ENCODE measurements at regions not wholly inside any gene's neighbourhood (a gene's known extent, or its start where the extent isn't known, plus 50 kb on each side); places are given as distances from the start of the nearest gene placed in this dataset.

DNA sequence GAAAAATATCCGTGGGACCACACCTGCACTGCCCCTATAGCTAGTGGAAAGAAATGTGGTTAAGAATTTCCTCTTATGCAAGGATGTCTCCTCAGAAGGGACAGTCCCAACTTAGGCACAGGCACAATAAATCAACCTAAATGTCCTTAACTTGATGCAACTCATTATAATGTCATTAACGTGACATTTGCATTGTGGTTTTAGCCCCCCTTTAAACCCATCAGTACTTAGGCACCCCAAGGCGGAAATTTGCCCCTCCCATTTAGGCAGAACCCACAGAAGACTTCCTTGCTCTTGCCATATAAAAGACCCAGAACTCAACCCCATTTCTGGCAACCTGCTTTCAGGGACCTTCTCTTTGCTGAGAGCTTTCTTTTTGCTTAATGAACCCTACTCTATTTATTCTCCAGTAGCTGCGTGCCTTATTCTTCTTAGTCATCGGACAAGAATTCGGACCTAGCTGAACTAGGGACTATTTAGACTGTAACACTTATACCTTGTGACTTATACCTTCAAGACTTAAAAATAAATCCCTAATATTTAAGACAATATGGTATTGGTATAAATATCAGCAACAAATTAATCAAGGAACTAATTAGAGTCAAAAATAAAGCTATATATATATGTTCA, 1281.6 kb upstream of the TMEFF2 start:
- TF ChIP-seq, protein P1, sequence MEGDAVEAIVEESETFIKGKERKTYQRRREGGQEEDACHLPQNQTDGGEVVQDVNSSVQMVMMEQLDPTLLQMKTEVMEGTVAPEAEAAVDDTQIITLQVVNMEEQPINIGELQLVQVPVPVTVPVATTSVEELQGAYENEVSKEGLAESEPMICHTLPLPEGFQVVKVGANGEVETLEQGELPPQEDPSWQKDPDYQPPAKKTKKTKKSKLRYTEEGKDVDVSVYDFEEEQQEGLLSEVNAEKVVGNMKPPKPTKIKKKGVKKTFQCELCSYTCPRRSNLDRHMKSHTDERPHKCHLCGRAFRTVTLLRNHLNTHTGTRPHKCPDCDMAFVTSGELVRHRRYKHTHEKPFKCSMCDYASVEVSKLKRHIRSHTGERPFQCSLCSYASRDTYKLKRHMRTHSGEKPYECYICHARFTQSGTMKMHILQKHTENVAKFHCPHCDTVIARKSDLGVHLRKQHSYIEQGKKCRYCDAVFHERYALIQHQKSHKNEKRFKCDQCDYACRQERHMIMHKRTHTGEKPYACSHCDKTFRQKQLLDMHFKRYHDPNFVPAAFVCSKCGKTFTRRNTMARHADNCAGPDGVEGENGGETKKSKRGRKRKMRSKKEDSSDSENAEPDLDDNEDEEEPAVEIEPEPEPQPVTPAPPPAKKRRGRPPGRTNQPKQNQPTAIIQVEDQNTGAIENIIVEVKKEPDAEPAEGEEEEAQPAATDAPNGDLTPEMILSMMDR (IDR thresholded peaks at IDR 0.05) = no peak
- H3K36me3 ChIP-seq = no peaks in the 10 kb centered on the region
- DNase-seq (ENCODE audit: low spot score) = no peak
- ATAC-seq (ENCODE audit: insufficient number of reproducible peaks, low FRiP score, low read depth) = no peak
- no peak overlapping the region for H3K4me3 ChIP-seq
- H3K9me3 ChIP-seq = no peaks in the 10 kb centered on the region
- no peak overlapping the region for H3K27ac ChIP-seq
- H3K27me3 ChIP-seq (replicated peaks; ENCODE audit: insufficient read depth) = no peaks in the 10 kb centered on the region
- H3K4me1 ChIP-seq (ENCODE audit: control insufficient read depth in 1 of 2, low read depth in 2 of 2) = no peaks in the 10 kb centered on the region

- Histone ChIP-seq H3K4me1 (ENCODE audit: control insufficient read depth in 1 of 2, low read depth in 2 of 2) (no peaks in the 10 kb centered on the region), H3K36me3 (no peaks in the 10 kb centered on the region), H3K27ac (no peak overlapping the region), H3K4me3 (no peak overlapping the region), H3K9me3 (no peaks in the 10 kb centered on the region), H3K27me3 (replicated peaks; ENCODE audit: insufficient read depth) (no peaks in the 10 kb centered on the region)
- no peak for ATAC-seq (ENCODE audit: insufficient number of reproducible peaks, low FRiP score, low read depth)
- no peak for DNase-seq (ENCODE audit: low spot score)
- TF ChIP-seq, protein P1 (IDR thresholded peaks at IDR 0.05) = no peak
These were observed 1280.3 kb upstream of the TMEFF2 start for GRCh38 chr2:193475038-193475437.

GRCh38 chr2:193469251-193469650, 1274.5 kb upstream of the TMEFF2 start:
- TF ChIP-seq, protein P1 (IDR thresholded peaks at IDR 0.05) = no peak
- Histone ChIP-seq H3K4me1 (ENCODE audit: control insufficient read depth in 1 of 2, low read depth in 2 of 2) (no peaks in the 10 kb centered on the region), H3K27ac (no peak overlapping the region), H3K27me3 (replicated peaks; ENCODE audit: insufficient read depth) (no peaks in the 10 kb centered on the region), H3K4me3 (no peak overlapping the region), H3K9me3 (no peaks in the 10 kb centered on the region), H3K36me3 (no peaks in the 10 kb centered on the region)
- ATAC-seq (ENCODE audit: insufficient number of reproducible peaks, low FRiP score, low read depth) (no peak), DNase-seq (ENCODE audit: low spot score) (no peak)

DNA sequence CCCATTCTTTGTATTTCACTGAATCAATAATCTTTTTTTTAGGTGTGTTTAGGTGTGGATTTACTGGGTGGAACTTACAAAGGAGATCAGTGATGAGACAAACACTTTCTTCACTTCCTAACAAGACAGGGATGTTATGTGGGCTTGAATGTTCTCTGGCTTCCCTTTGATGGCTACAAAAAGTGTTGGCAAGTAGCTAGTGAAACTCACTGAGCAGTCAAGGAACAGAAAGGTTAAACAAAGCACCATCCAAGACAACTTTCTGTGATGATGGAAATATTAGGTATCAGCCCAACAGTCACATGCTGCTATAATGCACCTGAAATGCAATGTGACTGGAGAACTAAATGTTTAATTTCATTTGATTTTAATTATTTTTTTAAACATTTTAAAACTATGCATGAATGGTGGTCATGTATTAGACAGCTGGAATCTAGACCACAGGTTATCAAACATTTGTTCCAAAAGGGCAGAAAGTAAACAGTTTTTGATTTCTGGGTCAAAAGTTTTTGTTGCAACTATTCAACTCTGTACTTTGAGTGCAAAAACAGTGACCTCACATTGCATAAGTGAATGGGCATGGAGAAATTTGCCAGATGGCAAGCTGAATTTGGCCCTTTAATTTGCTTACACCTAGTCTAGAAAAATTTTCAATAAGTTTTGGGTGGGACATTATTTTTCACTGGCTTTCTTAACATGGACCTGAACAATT, 1272.7 kb upstream of the TMEFF2 start:
- TF ChIP-seq, protein P1 (IDR thresholded peaks at IDR 0.05) = no peak
- no peak for ATAC-seq (ENCODE audit: insufficient number of reproducible peaks, low FRiP score, low read depth)
- DNase-seq (ENCODE audit: low spot score) = no peak

DNA sequence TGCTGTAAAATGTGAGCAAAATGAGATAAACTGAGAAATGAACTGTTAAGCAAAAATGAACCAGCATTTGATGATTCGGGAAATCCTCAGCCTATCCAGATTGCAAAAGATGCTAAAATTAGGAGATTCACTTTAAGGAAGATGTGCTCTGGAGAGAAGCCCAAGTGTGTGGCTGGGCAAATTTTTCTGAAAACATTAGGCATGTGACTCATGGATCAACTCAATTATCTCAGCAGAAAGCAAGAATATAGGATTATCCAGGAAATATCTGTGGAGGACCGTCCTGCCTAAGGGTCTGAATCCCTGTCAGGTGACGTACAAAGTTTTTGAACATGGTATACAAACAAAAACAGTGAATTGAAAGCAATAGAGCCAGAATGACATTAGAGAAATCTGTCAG, 1268.3 kb upstream of the TMEFF2 start:
- no peaks in the 10 kb centered on the region for H3K36me3 ChIP-seq
- ATAC-seq (ENCODE audit: insufficient number of reproducible peaks, low FRiP score, low read depth) = no peak
- H3K4me3 ChIP-seq = no peak overlapping the region
- DNase-seq (ENCODE audit: low spot score) = no peak
- no peaks in the 10 kb centered on the region for H3K4me1 ChIP-seq (ENCODE audit: control insufficient read depth in 1 of 2, low read depth in 2 of 2)
- TF ChIP-seq, protein P1 (IDR thresholded peaks at IDR 0.05) = no peak
- no peaks in the 10 kb centered on the region for H3K9me3 ChIP-seq
- H3K27me3 ChIP-seq (replicated peaks; ENCODE audit: insufficient read depth) = no peaks in the 10 kb centered on the region
- no peak overlapping the region for H3K27ac ChIP-seq

More for the DNA sequence above, 1272.7 kb upstream of the TMEFF2 start:
- H3K27ac ChIP-seq = no peak overlapping the region
- H3K36me3 ChIP-seq = no peaks in the 10 kb centered on the region
- no peaks in the 10 kb centered on the region for H3K27me3 ChIP-seq (replicated peaks; ENCODE audit: insufficient read depth)
- no peaks in the 10 kb centered on the region for H3K9me3 ChIP-seq
- H3K4me3 ChIP-seq = no peak overlapping the region
- no peaks in the 10 kb centered on the region for H3K4me1 ChIP-seq (ENCODE audit: control insufficient read depth in 1 of 2, low read depth in 2 of 2)

Data from thoracic aorta (tissue), 2 donors.